ENCODE measurements at regions not wholly inside any gene's neighbourhood (a gene's known extent, or its start where the extent isn't known, plus 50 kb on each side); places are given as distances from the start of the nearest gene placed in this dataset.

GRCh38 chr12:46892034-46892705, 66.4 kb upstream of the SLC38A4 start:
- DNase-seq (ENCODE audit: extremely low read depth, insufficient read length) = no peak
- TF ChIP-seq, protein P1, sequence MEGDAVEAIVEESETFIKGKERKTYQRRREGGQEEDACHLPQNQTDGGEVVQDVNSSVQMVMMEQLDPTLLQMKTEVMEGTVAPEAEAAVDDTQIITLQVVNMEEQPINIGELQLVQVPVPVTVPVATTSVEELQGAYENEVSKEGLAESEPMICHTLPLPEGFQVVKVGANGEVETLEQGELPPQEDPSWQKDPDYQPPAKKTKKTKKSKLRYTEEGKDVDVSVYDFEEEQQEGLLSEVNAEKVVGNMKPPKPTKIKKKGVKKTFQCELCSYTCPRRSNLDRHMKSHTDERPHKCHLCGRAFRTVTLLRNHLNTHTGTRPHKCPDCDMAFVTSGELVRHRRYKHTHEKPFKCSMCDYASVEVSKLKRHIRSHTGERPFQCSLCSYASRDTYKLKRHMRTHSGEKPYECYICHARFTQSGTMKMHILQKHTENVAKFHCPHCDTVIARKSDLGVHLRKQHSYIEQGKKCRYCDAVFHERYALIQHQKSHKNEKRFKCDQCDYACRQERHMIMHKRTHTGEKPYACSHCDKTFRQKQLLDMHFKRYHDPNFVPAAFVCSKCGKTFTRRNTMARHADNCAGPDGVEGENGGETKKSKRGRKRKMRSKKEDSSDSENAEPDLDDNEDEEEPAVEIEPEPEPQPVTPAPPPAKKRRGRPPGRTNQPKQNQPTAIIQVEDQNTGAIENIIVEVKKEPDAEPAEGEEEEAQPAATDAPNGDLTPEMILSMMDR (IDR thresholded peaks at IDR 0.05; ENCODE audit: insufficient read depth, low read length, poor library complexity, severe bottlenecking) = no peak

DNA sequence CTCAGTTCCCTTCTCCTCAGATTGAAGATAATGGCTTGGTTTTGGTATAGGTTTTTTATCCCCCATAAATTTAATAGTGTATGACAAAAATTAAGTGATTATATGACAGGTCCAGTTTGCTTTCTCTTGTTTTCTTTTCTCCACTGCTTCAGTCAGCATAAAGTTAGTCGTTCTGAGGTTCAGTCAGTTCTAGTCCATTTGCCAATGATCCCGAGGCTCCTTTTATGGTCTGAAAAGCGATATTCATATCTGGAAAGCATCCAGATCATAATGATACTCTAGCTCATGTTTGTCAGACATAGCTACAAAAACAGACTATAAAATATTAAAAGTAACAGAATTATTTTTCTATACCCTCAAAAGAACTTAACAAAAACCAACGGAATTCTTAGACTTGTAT, 67.1 kb upstream of the SLC38A4 start:
- TF ChIP-seq, protein P1 (IDR thresholded peaks at IDR 0.05; ENCODE audit: insufficient read depth, low read length, poor library complexity, severe bottlenecking) = no peak
- no peak for DNase-seq (ENCODE audit: extremely low read depth, insufficient read length)
- H3K4me3 ChIP-seq (replicated peaks; ENCODE audit: low read depth, low read length) = no peak overlapping the region
- no peaks in the 10 kb centered on the region for H3K36me3 ChIP-seq (ENCODE audit: control insufficient read depth, insufficient read depth, low read length)
- H3K27me3 ChIP-seq (replicated peaks; ENCODE audit: control insufficient read depth, insufficient read depth, low read length) = no peaks in the 10 kb centered on the region

More at GRCh38 chr12:46892034-46892705, 66.4 kb upstream of the SLC38A4 start:
- H3K36me3 ChIP-seq (ENCODE audit: control insufficient read depth, insufficient read depth, low read length) = no peaks in the 10 kb centered on the region
- no peak overlapping the region for H3K4me3 ChIP-seq (replicated peaks; ENCODE audit: low read depth, low read length)
- H3K27me3 ChIP-seq (replicated peaks; ENCODE audit: control insufficient read depth, insufficient read depth, low read length) = no peaks in the 10 kb centered on the region

DNA sequence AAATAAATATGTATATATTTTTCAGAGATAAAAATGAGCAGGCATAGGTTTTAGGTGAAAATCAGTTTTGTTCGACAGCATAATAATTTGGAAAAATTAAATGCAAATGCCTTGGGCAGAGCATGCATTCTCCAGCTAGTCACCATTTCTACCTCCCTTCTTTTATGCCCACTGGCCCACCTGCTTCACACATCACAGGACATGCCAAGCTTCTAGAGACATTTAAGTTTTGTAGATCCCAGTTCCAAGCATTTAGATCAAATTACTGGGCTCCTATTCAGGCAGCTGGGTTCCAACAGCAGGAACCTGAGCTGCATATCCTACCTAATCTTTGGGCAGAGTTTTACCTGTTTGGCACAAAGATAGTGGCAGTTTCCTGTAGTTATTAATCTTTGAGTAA, 67.6 kb upstream of the SLC38A4 start:
- H3K4me3 ChIP-seq (replicated peaks; ENCODE audit: low read depth, low read length) = no peak overlapping the region
- DNase-seq (ENCODE audit: extremely low read depth, insufficient read length) = no peak
- H3K27me3 ChIP-seq (replicated peaks; ENCODE audit: control insufficient read depth, insufficient read depth, low read length) = no peaks in the 10 kb centered on the region
- TF ChIP-seq, protein P1 (IDR thresholded peaks at IDR 0.05; ENCODE audit: insufficient read depth, low read length, poor library complexity, severe bottlenecking) = no peak
- H3K36me3 ChIP-seq (ENCODE audit: control insufficient read depth, insufficient read depth, low read length) = no peaks in the 10 kb centered on the region

DNA sequence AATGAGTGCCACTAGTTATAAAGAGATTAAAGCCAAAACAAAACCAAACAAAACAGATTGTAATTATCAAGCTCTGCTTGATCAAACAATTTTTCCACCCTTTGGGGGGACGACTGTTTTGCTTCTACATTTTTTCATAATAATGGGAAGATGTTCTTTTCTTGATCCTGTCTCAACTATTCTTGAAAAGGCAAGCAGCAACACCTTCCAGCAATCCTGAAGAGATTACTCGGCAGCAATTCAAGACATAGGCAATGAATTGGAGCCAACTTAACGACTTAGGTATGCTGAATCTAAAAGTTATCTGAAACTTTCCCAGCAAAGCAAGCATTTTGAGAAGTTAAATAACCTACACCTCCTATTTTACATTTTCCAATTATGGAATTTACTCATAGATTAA, 69.9 kb upstream of the SLC38A4 start:
- no peak for DNase-seq (ENCODE audit: extremely low read depth, insufficient read length)
- Histone ChIP-seq H3K27me3 (replicated peaks; ENCODE audit: control insufficient read depth, insufficient read depth, low read length) (no peaks in the 10 kb centered on the region), H3K36me3 (ENCODE audit: control insufficient read depth, insufficient read depth, low read length) (no peaks in the 10 kb centered on the region), H3K4me3 (replicated peaks; ENCODE audit: low read depth, low read length) (no peak overlapping the region)
- TF ChIP-seq, protein P1 (IDR thresholded peaks at IDR 0.05; ENCODE audit: insufficient read depth, low read length, poor library complexity, severe bottlenecking) = no peak

GRCh38 chr12:46896680-46897079, 70.9 kb upstream of the SLC38A4 start:
- Histone ChIP-seq H3K4me3 (replicated peaks; ENCODE audit: low read depth, low read length) (no peak overlapping the region), H3K36me3 (ENCODE audit: control insufficient read depth, insufficient read depth, low read length) (no peaks in the 10 kb centered on the region), H3K27me3 (replicated peaks; ENCODE audit: control insufficient read depth, insufficient read depth, low read length) (no peaks in the 10 kb centered on the region; the same call in 1 of the 2 replicates)
- no peak for DNase-seq (ENCODE audit: extremely low read depth, insufficient read length)
- TF ChIP-seq, protein P1 (IDR thresholded peaks at IDR 0.05; ENCODE audit: insufficient read depth, low read length, poor library complexity, severe bottlenecking) = no peak

All from GM06990 (cell line).